OCI-LY3 (cell line): ENCODE measurements at regions not wholly inside any gene's neighbourhood (a gene's known extent, or its start where the extent isn't known, plus 50 kb on each side); places are given as distances from the start of the nearest gene placed in this dataset.
A peak's percentile ranks its signal among the peaks of the same experiment; 100 is the strongest.

Experiments
- H2AFZ ChIP-seq: fragments of 200-600, 300-600 bp; shearing (Covaris generic); 2 replicates; pipeline ENCODE4 v1.6.0; 2014; ENCODE audit warnings: antibody characterized with exemption, low read depth, low read length
- H3K27ac ChIP-seq: fragments of 200-600, 300-600 bp; sonication (generic); 2 replicates; pipeline ENCODE4 v1.5.1; 2014; ENCODE audit warnings: mild to moderate bottlenecking, low read length, moderate library complexity, mixed read lengths
- H3K27me3 ChIP-seq: fragments of 200-600, 300-600 bp; sonication (generic); 2 replicates; pipeline ENCODE4 v1.6.1; 2014; ENCODE audit warnings: low read depth, low read length, mixed read lengths
- H3K36me3 ChIP-seq: fragments of 200-600, 300-600 bp; sonication (generic); replicated peaks from 2 replicates; pipeline ENCODE3; 2014; ENCODE audit warnings: low read depth, low read length, mixed read lengths
- H3K4me1 ChIP-seq: fragments of 300-600, 200-600 bp; sonication (generic); 2 replicates; pipeline ENCODE4 v1.6.1; 2014; ENCODE audit warnings: low read length, mixed read lengths
- H3K4me2 ChIP-seq: fragments of 200-600, 300-600 bp; sonication (generic); 2 replicates; pipeline ENCODE4 v1.6.1; 2014; ENCODE audit warnings: low read length, mixed read lengths
- H3K4me3 ChIP-seq: fragments of 300-600, 200-600 bp; sonication (generic); 2 replicates; pipeline ENCODE4 v1.5.1; 2014; ENCODE audit warnings: antibody characterized with exemption, mild to moderate bottlenecking, low read length, moderate library complexity
- H3K79me2 ChIP-seq: fragments of 300-600, 200-600 bp; shearing (Covaris generic); 2 replicates; pipeline ENCODE4 v1.6.1; 2014; ENCODE audit warnings: mild to moderate bottlenecking, low read length, mixed read lengths
- H3K9ac ChIP-seq: fragments of 300-600, 200-600 bp; shearing (Covaris generic); 2 replicates; pipeline ENCODE4 v1.6.0; 2014; ENCODE audit warnings: mild to moderate bottlenecking, low read length, moderate library complexity
- H3K9me3 ChIP-seq: fragments of 200-600, 300-600 bp; shearing (Covaris generic); 2 replicates; pipeline ENCODE4 v1.6.1; 2014; ENCODE audit warnings: low read length, mixed read lengths; ENCODE audit not compliant: insufficient read depth
- H4K20me1 ChIP-seq: fragments of 200-600, 300-600 bp; sonication (generic); 2 replicates; pipeline ENCODE4 v1.6.1; 2016; ENCODE audit warnings: low read length, mixed read lengths; ENCODE audit not compliant: insufficient read depth
- EZH2phosphoT487 ChIP-seq: fragments of 200-600 bp; shearing (Covaris generic); IDR thresholded peaks from 2 replicates; pipeline ENCODE4 v1.6.1; 2018; ENCODE audit warnings: antibody characterized with exemption, mixed run types, low read depth
- TF ChIP-seq, protein P1 (sequence below): fragments of 200-600, 300-600 bp; sonication (generic); IDR thresholded peaks from 2 replicates; pipeline ENCODE4 v1.5.1; 2014; ENCODE audit warnings: antibody characterized with exemption, low read length, low read depth

DNA sequence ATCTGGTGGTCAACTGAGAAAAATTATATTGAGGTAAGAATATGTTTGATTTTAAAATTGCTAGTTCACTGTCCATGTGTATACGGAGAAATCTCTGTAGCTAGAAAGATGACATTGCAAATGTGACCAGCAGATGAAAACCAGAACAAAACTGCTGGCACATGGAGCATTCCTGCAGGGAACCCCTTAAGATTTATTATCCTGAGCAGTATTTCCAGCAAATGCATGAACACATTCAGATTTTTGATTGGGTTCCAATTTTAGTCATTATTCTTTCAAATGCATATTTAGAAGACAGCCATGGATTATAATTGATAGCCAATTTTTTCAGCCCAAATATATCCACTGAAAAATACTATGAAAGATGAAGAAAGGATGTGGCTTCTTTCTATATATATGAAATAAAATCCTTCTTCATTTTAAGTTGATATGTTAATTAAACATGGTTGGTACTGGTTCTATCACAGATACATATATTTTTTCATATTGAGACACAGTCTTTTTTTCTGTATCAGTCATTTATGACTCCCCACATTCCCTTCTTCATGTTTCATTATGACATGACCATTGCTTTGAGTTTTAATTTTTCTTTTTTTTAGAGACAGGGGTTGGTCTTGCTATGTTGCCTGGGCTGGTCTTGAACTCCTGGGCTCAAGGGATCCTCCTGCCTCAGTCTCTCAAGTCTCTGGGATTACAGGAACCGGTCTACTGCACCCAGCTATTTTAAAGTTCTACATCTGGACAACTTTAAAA is 376.5 kb downstream of the KLF12 start:
- H3K79me2 ChIP-seq, result no peaks in the 10 kb centered on the region
- no peak for TF ChIP-seq EZH2phosphoT487
- TF ChIP-seq, protein P1, sequence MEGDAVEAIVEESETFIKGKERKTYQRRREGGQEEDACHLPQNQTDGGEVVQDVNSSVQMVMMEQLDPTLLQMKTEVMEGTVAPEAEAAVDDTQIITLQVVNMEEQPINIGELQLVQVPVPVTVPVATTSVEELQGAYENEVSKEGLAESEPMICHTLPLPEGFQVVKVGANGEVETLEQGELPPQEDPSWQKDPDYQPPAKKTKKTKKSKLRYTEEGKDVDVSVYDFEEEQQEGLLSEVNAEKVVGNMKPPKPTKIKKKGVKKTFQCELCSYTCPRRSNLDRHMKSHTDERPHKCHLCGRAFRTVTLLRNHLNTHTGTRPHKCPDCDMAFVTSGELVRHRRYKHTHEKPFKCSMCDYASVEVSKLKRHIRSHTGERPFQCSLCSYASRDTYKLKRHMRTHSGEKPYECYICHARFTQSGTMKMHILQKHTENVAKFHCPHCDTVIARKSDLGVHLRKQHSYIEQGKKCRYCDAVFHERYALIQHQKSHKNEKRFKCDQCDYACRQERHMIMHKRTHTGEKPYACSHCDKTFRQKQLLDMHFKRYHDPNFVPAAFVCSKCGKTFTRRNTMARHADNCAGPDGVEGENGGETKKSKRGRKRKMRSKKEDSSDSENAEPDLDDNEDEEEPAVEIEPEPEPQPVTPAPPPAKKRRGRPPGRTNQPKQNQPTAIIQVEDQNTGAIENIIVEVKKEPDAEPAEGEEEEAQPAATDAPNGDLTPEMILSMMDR, result no peak
- H3K4me1 ChIP-seq, result no peaks in the 10 kb centered on the region
- no peak overlapping the region for H3K4me2 ChIP-seq
- H3K4me3 ChIP-seq, result no peak overlapping the region
- H3K27ac ChIP-seq, result no peak overlapping the region
- no peaks in the 10 kb centered on the region for H4K20me1 ChIP-seq
- H2AFZ ChIP-seq, result no peak overlapping the region
- no peaks in the 10 kb centered on the region for H3K27me3 ChIP-seq
- no peaks in the 10 kb centered on the region for H3K36me3 ChIP-seq
- no peak overlapping the region for H3K9ac ChIP-seq
- no peaks in the 10 kb centered on the region for H3K9me3 ChIP-seq

DNA sequence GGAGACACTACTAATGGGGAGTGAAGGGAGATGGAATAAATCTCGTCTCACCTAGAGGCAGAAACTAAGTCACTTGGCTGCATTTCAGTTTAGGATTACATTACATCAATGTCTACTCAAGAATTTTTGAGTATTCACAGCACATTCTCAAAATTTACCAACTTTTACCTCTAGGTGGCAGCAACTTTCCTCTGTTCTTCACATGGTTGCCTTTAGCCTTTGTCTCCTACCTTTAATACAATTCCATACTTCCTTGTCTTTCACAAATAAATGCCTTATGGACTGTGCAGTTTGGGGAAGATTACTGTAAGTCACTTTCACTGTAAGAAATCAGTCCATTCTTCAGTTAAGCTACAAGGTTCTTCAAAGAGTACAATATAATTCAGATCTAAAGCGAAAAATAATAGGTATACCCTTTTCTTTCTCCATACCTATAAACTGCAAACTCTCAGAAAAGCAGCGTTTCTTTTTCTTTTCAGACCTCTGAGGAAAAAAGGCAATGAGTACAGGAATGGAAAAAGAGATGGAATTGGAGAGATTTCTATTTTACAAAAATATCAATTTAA is 379.4 kb downstream of the KLF12 start:
- no peaks in the 10 kb centered on the region for H3K27me3 ChIP-seq
- no peak overlapping the region for H3K9ac ChIP-seq
- H2AFZ ChIP-seq, result no peak overlapping the region
- no peaks in the 10 kb centered on the region for H3K79me2 ChIP-seq
- no peak overlapping the region for H3K4me2 ChIP-seq
- H3K27ac ChIP-seq, result no peak overlapping the region
- no peak overlapping the region for H3K4me3 ChIP-seq
- no peak for TF ChIP-seq EZH2phosphoT487
- TF ChIP-seq, protein P1, result peak; percentile 83
- no peaks in the 10 kb centered on the region for H3K4me1 ChIP-seq
- no peaks in the 10 kb centered on the region for H4K20me1 ChIP-seq
- no peaks in the 10 kb centered on the region for H3K9me3 ChIP-seq
- no peaks in the 10 kb centered on the region for H3K36me3 ChIP-seq

DNA sequence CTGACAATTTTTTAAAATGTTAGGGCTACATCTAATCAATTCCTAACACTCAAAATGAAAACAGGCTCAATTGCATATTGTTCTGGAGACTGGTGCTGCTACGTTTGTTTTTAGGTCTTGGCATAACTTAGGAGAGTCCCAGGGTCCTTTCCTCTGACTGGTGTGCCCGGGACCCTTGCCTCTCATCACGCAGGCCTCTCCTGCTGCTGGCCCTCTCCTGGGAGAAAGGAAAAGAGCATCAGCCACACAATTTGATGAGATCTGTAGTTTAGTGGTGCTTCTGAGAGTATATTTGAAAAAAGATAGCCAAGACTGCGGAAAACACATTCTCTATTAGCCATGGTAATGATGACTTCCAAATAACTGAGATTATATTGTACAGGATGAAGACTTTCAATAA is 380.0 kb downstream of the KLF12 start:
- Histone ChIP-seq H3K27ac (no peak overlapping the region), H3K4me3 (no peak overlapping the region), H3K79me2 (no peaks in the 10 kb centered on the region), H3K9me3 (no peaks in the 10 kb centered on the region), H2AFZ (no peak overlapping the region), H3K4me2 (no peak overlapping the region), H3K27me3 (no peaks in the 10 kb centered on the region), H3K36me3 (no peaks in the 10 kb centered on the region), H3K4me1 (no peaks in the 10 kb centered on the region), H4K20me1 (no peaks in the 10 kb centered on the region), H3K9ac (no peak overlapping the region)
- TF ChIP-seq, protein P1, result no peak

DNA sequence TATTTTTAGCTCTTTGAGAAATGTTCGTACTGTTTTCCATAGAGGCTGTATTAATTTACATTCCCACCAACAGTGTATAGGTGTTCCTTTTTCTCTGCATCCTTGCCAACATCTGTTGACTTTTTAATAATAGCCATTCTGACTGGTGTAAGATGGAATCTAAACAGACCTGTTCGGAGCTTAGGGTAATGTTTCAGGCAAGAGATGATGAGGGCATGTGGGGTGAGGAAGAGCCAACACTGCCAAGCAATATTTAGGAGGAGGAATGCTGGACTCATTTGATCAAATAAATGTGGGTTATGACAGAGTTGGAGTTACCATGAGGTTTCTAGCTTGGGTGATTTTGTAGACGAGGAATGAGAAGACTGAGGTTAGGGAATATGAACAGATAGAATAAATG is 382.9 kb downstream of the KLF12 start:
- no peak overlapping the region for H3K9ac ChIP-seq
- H3K27ac ChIP-seq, result no peak overlapping the region
- no peaks in the 10 kb centered on the region for H3K9me3 ChIP-seq
- H2AFZ ChIP-seq, result no peak overlapping the region
- H3K79me2 ChIP-seq, result no peaks in the 10 kb centered on the region
- no peak for TF ChIP-seq EZH2phosphoT487
- TF ChIP-seq, protein P1, result no peak
- no peaks in the 10 kb centered on the region for H4K20me1 ChIP-seq
- no peak overlapping the region for H3K4me3 ChIP-seq
- no peaks in the 10 kb centered on the region for H3K4me1 ChIP-seq
- no peak overlapping the region for H3K4me2 ChIP-seq
- H3K27me3 ChIP-seq, result no peaks in the 10 kb centered on the region
- H3K36me3 ChIP-seq, result peaks cover 6% of the 10 kb centered on the region
